ENCODE measurements at regions not wholly inside any gene's neighbourhood (a gene's known extent, or its start where the extent isn't known, plus 50 kb on each side); places are given as distances from the start of the nearest gene placed in this dataset.

- H3K27ac ChIP-seq (ENCODE audit: low read length) = no peak overlapping the region
- H4K20me1 ChIP-seq (ENCODE audit: insufficient read depth) = no peaks in the 10 kb centered on the region
- no peak overlapping the region for H2AFZ ChIP-seq (ENCODE audit: low read depth, low read length)
- no peak overlapping the region for H3K4me2 ChIP-seq (ENCODE audit: low read length)
- no peaks in the 10 kb centered on the region for H3K27me3 ChIP-seq (ENCODE audit: insufficient read depth, low read depth, low read length)
- no peaks in the 10 kb centered on the region for H3K9me2 ChIP-seq (ENCODE audit: insufficient read depth, low read length)
- H3K4me3 ChIP-seq (ENCODE audit: low read length) = no peak overlapping the region
- H3F3A ChIP-seq (ENCODE audit: insufficient read depth, low read length, poor library complexity, severe bottlenecking) = no peaks in the 10 kb centered on the region
- H3K9ac ChIP-seq (ENCODE audit: low read length) = no peak overlapping the region
- H3K79me2 ChIP-seq (replicated peaks; ENCODE audit: insufficient read depth, low read length) = no peaks in the 10 kb centered on the region
- H3K36me3 ChIP-seq (ENCODE audit: insufficient read depth, low read length) = no peaks in the 10 kb centered on the region
- TF ChIP-seq EZH2 (IDR thresholded peaks at IDR 0.05; ENCODE audit: borderline replicate concordance, insufficient read depth, low read length, poor library complexity, severe bottlenecking) (no peak), SMC3 (conservative IDR thresholded peaks at IDR 0.05; ENCODE audit: poor library complexity) (no peak)
- no peaks in the 10 kb centered on the region for H3K9me3 ChIP-seq (ENCODE audit: low read length)
These were observed 145.1 kb upstream of the TGFBR2 start for GRCh38 chr3:30461311-30461710.

GRCh38 chr3:30462721-30463470, 143.5 kb upstream of the TGFBR2 start:
- no peaks in the 10 kb centered on the region for H3K9me3 ChIP-seq (ENCODE audit: low read length)

GRCh38 chr3:30464381-30464780, 142.0 kb upstream of the TGFBR2 start:
- Histone ChIP-seq H3K9ac (ENCODE audit: low read length) (no peak overlapping the region), H3K9me2 (ENCODE audit: insufficient read depth, low read length) (no peaks in the 10 kb centered on the region), H3K27me3 (ENCODE audit: insufficient read depth, low read depth, low read length) (no peaks in the 10 kb centered on the region), H3K36me3 (ENCODE audit: insufficient read depth, low read length) (no peaks in the 10 kb centered on the region), H3K4me3 (ENCODE audit: low read length) (no peak overlapping the region), H3F3A (ENCODE audit: insufficient read depth, low read length, poor library complexity, severe bottlenecking) (no peaks in the 10 kb centered on the region), H3K9me3 (ENCODE audit: low read length) (no peaks in the 10 kb centered on the region), H3K4me2 (ENCODE audit: low read length) (no peak overlapping the region), H3K27ac (ENCODE audit: low read length) (no peak overlapping the region), H4K20me1 (ENCODE audit: insufficient read depth) (no peaks in the 10 kb centered on the region), H2AFZ (ENCODE audit: low read depth, low read length) (no peak overlapping the region), H3K79me2 (replicated peaks; ENCODE audit: insufficient read depth, low read length) (no peaks in the 10 kb centered on the region)
- TF ChIP-seq SMC3 (conservative IDR thresholded peaks at IDR 0.05; ENCODE audit: poor library complexity) = no peak
- TF ChIP-seq TAF1 (IDR thresholded peaks at IDR 0.05; ENCODE audit: low read depth) = no peak
- no peak for TF ChIP-seq MXI1 (conservative IDR thresholded peaks at IDR 0.05; ENCODE audit: poor library complexity, severe bottlenecking)

More at GRCh38 chr3:30462721-30463470, 143.5 kb upstream of the TGFBR2 start:
- TF ChIP-seq REST (IDR thresholded peaks at IDR 0.05; ENCODE audit: borderline replicate concordance) = no peak
- Histone ChIP-seq H3K4me2 (ENCODE audit: low read length) (no peak overlapping the region), H3K79me2 (replicated peaks; ENCODE audit: insufficient read depth, low read length) (no peaks in the 10 kb centered on the region), H3K4me3 (ENCODE audit: low read length) (no peak overlapping the region), H3K27ac (ENCODE audit: low read length) (no peak overlapping the region), H3K9ac (ENCODE audit: low read length) (no peak overlapping the region), H2AFZ (ENCODE audit: low read depth, low read length) (no peak overlapping the region), H4K20me1 (ENCODE audit: insufficient read depth) (no peaks in the 10 kb centered on the region), H3K36me3 (ENCODE audit: insufficient read depth, low read length) (no peaks in the 10 kb centered on the region), H3K27me3 (ENCODE audit: insufficient read depth, low read depth, low read length) (no peaks in the 10 kb centered on the region), H3K9me2 (ENCODE audit: insufficient read depth, low read length) (no peaks in the 10 kb centered on the region), H3F3A (ENCODE audit: insufficient read depth, low read length, poor library complexity, severe bottlenecking) (no peaks in the 10 kb centered on the region)

Measured in neural cell (in vitro differentiated cells).